MV-4-11 (cell line): ENCODE measurements at regions not wholly inside any gene's neighbourhood (a gene's known extent, or its start where the extent isn't known, plus 50 kb on each side); places are given as distances from the start of the nearest gene placed in this dataset.

Experiments used
- DNase-seq: peaks from one replicate; lab custom pipeline; 2025; lab: John Stamatoyannopoulos, UW

DNA sequence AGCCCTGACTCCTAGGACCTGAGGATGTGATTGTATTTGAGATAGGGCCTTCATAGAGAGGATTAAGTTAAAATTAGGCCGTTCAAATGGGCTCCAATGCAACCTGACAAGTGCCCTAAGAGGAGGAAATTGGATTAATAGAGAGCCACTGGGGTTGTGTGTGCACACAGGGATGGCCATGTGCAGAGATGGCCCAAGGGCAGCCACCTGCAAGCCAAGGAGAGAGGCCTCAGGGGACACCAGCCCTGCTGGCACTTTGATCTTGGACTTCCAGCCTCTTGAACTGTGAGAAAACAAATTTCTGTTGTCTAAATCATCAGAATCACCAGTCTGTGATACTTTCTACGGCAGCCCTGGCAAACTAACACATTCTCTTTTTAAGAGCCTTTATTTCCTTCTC lies 598.8 kb downstream of the UTRN start:
- DNase-seq, result no peak

DNA sequence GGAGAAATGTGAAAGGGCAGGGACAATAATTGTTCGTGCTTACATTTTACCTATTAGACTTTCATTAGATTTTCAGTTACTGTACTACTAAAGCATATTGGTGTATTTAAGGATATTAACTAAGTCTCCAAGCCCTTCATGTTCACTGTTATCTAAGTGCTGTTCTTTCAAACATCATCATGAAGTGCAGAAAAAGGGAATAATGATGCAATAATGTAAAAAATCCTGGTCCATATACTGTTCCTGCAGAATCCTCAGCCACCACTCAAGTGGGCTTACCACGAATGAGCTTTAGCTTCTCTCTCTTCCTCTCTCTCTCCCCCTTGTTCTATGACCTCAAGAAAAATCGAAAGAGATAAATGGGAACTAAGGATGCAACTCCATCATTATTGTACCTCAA lies 600.7 kb downstream of the UTRN start:
- peak; percentile 11 for DNase-seq

DNA sequence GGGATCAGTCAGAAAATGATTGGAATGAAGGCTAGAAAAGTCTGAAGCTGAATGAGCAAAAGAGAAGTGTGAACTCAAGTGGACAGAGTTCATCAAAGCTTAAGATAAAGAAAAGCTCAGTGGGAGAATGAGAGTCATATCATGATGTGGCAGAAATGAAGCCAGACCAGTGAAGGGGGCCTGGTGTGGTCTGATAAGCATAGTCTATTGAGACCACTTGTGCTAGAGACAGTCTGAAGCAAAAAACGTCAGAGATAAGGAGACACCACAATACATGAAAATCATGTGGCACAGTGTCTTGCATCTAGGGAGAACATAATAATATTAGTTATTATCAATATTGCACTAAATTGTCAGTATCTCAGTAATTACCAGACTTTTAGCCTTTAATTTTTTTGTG lies 601.5 kb downstream of the UTRN start:
- no peak for DNase-seq

DNA sequence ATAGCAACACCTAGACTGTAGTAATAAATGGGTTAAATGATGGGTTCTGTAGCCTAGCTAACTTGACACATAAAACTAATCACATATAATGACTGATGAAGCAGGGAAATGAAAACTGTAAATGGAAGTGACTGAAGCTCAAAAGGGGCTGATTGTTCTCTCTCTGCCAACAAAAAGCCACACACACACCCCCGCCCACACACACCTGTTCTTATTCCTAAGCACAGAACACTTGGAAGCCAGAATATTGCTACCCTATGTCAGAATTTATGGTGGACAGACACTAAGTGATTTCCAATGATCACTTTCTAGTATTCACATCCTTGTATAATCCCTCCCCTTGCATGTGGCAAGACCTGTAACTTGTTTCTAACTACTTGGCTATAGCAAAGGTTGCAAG lies 603.5 kb downstream of the UTRN start:
- DNase-seq, result no peak

- no peak for DNase-seq
These were observed 608.6 kb downstream of the UTRN start for GRCh38 chr6:144893680-144894151.

DNA sequence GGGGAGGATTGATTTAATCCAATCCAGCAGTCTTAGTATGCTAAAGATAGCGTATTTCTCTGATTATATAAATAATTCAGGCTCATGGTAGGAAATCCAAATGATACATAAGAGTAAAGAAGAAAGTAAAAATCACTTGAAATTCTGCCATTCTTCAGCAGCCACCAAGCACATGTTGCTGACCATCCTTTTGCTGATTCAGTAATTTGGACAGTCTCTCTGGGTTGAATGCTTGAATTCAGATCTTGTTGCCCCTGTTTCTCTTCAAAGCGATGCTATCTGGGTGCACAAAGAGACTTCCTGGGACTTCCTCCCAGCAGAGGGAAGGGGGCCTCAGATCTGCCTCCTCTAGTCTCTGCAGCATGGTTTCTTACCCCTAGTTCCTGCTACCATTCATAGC lies 609.1 kb downstream of the UTRN start:
- no peak for DNase-seq

GRCh38 chr6:144895313-144896278 lies 610.5 kb downstream of the UTRN start:
- DNase-seq, result no peak

- no peak for DNase-seq
These were observed 611.2 kb downstream of the UTRN start for GRCh38 chr6:144896289-144896688.

DNA sequence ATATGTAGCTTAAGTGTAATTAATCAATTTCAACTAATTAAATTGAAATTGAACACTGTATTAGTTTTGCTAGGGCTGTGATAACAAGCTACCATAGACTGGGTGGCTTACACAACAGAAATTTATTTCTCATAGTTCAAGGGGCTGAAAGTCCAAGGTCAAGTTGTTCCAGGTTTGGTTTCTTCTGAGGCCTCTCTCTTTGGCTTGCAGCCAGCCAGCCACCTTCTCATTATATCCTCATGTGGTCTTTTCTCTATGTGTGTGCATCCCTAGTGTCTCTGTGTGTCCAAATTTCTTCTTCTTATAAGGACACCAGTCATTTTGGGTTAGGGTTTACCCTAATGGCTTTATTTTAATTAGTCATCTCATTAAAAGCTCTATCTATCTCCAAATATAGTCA lies 611.7 kb downstream of the UTRN start:
- no peak for DNase-seq

- peak; percentile 40 for DNase-seq
These were observed 612.3 kb downstream of the UTRN start for GRCh38 chr6:144897441-144897921.

GRCh38 chr6:144898052-144898689 lies 613.0 kb downstream of the UTRN start:
- DNase-seq, result no peak

GRCh38 chr6:144898741-144899140 lies 613.6 kb downstream of the UTRN start:
- DNase-seq, result no peak

- no peak for DNase-seq
These were observed 614.0 kb downstream of the UTRN start for GRCh38 chr6:144899161-144899560.

DNA sequence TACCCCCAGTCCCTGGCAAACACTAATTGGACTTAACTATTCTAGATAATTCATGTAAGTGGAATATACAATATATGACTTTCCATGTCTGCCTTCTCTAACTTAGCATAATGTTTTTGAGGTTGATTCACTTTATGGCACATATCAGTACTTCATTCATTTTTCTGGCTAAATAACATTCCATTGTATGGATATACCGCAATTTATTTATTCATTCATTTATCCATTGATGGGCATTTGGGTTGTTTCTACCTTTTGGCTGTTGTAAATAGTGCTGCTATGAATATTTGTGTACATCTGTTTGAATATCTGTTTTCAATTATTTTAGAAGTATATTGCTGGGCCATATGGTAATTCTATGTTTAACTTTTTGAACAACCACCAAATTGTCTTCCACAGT lies 616.3 kb downstream of the UTRN start:
- DNase-seq, result no peak

- DNase-seq, result no peak
These were observed 622.9 kb downstream of the UTRN start for GRCh38 chr6:144908004-144908403.

- no peak for DNase-seq
These were observed 624.7 kb downstream of the UTRN start for GRCh38 chr6:144909753-144910285.

- peak; percentile 45 for DNase-seq
These were observed 626.2 kb downstream of the UTRN start for GRCh38 chr6:144911322-144911721.

- peak; percentile 88 for DNase-seq
These were observed 627.3 kb downstream of the UTRN start for GRCh38 chr6:144912474-144912873.

- DNase-seq, result no peak
These were observed 632.9 kb downstream of the UTRN start for GRCh38 chr6:144918073-144918472.

DNA sequence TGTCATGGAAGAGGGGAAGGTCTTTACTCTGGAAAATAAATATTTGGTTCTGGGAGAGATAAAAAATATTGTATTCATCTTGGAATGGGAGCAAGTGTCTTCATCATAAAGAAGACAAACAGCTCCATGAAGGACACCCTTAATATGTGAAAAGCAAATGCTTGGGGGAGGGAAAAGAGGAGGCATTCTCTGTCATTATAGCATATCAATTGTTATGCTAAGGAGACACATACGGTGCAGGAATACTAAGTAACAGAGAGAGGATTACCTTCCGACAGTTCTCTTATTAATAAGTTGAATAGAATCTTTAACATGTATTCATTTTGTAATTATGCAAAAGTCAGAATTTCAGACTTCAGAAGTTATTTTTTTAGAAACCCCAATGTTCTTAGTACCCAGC lies 634.4 kb downstream of the UTRN start:
- no peak for DNase-seq

- peak; percentile 40 for DNase-seq
These were observed 635.3 kb downstream of the UTRN start for GRCh38 chr6:144920391-144920961.

DNA sequence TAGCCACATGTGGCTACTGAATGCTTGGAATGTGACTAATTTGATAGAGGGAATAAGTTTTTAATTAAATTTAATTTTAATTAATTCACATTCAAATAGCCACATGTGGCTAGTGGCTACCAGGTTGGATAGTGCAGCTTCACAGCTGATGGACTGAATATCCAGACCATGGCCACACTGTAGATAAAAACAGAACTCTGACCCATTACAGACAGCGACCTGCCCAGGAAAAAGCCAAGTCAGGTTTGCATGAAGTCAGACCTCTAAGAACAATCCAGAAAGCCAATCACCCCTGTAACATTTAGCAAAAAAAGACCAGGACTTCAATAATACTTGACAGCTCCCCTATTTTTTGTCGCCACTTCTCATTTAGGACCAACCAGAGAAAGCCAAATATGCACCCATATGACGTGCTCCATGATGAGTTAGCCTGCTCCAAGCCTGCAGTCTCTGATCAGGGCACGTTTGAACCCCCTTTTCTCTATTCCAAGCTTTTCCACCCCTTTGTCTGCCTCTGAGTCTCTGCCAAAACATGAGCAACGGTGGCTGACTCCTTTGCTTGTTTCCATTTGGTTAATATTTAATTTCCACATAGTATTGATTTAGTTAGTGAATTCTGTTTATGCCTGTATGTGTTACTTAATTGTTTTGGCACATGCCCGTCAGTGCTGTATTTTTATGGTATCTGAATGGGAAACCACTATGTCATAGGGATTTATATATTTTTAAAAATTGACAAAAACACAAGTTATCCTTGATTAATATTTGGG lies 636.3 kb downstream of the UTRN start:
- no peak for DNase-seq
